Fibroblast of peridontal ligament (primary cell): ENCODE measurements at regions not wholly inside any gene's neighbourhood (a gene's known extent, or its start where the extent isn't known, plus 50 kb on each side); places are given as distances from the start of the nearest gene placed in this dataset.

Source experiments
- DNase-seq: peaks from one replicate; pipeline ENCODE4 v3.0.0-alpha.2; 2010; ENCODE audit errors: extremely low read depth

DNA sequence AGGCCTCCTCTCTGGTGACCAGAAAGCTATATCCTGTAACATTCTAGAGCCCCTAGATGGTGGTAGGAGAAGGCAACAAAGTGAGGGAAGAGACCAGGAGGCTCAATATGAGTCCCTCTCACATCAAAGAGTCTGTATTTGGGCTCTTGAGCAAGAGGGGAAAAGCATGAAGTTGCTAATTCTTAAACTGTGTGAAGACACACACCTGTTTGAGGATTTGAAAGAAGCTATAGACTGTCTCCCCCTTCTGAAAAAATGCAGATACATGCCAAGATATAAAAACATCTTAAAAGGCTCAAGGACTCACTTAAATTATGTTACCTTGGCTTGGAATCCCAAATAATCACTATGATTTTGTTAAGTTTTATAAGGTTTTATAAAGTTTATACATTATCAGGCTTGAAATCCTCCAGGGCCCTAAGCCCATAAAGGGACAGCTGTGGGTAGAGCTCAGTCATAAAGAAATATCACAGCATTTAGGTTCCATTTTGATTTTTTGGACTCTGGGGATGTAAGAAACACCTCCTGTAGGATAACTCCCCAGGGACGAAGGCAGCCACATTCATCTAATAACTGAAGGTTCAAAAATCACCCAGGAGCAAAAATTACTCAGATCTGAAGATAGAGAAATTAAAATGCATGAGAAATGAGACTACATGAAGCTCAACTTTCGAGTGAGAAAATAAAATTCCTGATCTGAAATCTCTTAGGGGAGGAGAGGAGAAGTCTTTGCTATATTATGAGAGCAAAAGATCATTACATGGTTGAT is 136.1 kb upstream of the LGALSL start:
- no peak for DNase-seq

DNA sequence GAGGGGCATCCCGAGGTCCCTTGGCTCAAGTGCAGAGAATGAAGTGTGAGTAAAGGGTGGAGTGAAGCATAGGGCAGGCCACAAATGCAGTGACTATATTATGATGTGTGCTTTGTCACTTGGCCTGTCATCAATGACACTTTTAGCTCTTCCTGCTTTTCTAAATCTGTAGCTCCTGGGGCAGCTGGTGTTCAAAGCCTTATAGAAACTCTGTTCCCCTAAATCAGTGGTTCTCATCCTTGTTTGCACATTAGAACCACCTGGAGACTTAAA is 135.6 kb upstream of the LGALSL start:
- DNase-seq: no peak

GRCh38 chr2:64319896-64320295 is 134.1 kb upstream of the LGALSL start:
- no peak for DNase-seq

DNA sequence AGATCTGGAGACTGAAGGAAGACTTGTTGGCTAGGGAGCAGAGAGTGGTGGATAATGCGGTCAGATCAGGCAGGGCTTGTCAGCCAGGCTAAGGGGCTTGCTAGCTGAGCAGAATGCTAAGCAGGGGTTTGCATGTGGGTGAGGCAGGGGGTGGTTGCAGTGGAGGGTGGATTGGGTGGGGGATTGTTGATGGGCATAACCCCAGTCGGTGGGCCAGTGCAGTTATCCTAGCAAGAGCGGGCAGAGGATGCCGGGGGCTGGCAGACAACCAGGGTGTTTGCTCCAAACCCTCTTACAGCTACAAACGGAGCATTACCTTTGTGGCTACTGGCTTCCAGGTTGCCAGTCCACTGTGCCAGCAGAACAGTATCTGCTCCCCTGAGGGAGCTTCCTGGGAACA is 131.5 kb upstream of the LGALSL start:
- DNase-seq: no peak

GRCh38 chr2:64323197-64323596 is 130.8 kb upstream of the LGALSL start:
- DNase-seq: no peak

DNA sequence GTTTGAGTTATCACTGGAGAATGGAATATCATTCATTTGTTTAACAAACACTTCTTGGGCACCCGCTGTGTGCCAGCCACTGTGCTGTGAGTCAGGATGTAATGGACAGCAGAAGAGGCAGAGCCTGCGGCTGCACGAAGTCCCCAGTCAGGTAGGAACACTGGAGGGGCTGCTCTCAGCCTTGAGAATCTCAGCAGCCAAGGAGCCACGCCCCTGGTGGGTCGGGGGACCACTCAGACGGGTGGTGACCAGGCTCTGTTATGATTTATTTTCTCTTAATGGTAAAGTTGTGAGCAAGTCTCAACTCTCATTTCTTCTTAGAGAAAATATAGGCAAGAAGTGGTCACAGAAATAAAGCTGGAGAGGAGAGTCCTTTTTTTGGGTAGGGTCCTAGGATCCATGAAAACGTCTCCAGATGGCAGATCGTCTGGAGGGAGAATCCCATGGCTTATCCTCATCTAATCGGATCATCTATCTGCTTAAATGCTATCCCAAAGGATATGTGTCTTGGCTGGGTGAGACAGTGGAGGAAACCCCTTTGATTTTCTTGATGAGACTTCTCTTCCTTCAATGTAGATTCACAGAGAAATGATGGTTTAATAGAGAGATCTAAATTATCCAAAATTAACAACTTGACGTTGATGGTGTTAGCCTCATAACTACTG is 129.1 kb upstream of the LGALSL start:
- no peak for DNase-seq

DNA sequence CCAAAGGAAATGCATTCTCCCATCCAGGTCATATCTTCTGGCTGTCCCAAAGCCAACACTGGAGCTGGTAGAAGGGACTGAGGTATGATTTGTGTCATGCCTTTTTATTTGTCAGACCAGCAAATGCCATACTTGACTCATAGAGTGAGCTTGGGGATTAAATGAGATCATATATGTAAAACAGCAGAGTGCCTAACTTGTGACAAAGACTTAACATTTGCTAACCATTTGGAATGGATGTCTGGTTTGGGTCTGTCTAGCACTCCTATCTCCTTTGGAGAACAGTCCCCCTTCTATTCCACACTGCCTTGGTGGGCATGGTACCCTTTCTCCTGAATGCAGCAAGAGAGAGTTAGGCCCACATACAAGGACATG is 128.5 kb upstream of the LGALSL start:
- no peak for DNase-seq

DNA sequence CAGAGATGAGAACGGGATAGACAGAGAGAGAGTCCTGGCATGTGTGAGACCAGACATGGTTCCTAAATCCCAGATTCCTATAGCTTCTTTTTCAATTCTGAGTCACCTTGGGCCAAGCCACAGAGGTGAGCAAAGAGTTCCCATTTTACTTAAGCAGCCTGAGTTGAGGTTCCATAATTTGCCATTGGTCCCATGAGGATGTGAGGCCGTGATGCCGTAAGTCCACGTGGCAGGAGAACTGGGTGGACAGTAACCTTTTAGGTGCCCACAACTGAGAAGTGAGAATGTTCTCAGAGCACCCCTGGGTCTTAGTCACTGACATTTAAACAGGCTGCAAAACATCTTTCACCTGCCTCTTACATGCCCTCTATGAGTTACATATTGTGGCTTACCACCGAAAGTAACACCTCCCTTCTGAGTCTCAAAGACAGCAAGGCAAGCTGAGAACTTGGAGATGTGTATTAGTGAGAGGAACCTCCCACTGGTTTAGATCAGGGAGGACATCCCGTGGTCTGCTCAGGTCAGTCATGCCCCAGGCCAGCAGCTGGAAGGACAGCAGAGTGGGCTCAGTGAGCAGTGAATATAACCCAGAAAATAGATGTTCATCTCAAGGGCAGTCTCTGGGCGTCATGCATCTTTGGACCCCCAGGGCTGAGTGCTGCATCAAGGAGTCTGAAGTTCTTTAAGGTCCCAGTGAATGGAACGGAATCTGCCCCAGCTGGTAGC is 127.9 kb upstream of the LGALSL start:
- DNase-seq: no peak

DNA sequence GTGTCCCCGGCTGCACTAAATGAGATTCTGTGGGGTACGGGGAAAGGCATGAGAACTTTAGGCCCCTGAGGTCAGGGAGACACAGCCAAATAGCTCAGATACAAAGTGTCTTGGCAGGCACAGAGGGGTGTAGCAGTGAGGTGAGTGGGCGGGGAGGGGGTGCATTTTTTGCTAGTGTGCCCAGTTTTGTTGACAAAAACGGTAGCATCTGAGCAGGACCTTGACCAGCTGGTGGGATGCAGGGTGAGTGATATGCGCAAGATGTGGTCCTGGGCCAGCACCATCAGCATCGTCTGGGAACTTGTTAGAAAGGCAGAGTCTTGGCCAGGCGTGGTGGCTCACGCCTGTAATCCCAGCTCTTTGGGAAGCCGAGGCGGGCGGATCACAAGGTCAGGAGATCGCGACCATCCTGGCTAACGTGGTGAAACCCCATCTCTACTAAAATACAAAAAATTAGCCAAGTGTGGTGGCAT is 127.3 kb upstream of the LGALSL start:
- no peak for DNase-seq

DNA sequence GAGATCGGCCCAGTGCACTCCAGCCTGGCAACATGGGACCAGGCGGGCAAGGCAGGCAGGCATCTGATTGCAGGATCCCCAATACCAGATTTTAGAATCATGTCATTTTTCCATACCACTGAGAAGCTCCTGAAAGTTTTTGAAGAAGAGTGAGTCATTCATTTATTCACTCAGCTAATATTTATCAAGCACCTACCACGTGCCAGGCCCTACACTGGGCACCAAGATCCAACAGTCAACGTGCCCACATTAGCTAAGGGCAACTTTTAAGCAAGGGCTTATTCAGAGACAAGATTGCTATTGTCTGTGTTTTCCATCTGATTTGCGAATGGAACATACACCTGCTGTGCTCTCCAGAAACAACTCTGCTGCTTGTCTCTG is 126.8 kb upstream of the LGALSL start:
- no peak for DNase-seq

GRCh38 chr2:64327510-64328414 is 126.2 kb upstream of the LGALSL start:
- peak; percentile 23 for DNase-seq

DNA sequence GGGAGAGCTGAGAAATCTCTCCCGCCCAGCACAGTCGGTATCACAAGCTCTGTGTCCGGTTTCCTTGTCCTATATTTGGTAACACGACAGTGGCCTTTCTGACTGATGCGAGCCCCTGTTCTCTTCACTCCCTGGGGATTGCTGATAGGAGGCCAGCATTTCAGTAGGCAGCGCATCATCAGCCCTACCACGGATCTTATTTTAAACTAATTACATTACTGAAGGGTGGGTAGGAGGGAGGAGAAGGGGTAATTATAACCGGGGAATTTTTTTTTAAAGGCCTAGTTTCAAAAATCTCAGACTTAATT is 125.6 kb upstream of the LGALSL start:
- DNase-seq: no peak

DNA sequence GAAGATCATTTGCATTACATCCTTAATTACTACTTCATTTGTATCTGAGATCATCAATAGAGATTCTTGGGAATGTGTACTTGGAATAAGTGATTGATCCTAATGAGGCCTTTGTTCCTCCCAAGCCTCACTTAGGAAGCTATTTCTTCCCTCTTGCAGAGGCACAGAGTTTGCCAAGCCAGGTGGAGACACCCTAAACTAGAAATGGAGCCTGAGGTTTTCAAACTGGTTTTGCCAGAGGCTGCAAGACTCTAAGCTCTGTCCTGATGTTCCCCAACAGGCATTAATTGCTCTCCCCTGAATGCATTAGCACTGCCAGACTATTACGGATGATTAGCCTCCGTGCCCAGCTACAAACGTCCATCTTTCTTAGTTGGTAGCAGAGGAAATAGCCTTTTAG is 125.2 kb upstream of the LGALSL start:
- DNase-seq: no peak

DNA sequence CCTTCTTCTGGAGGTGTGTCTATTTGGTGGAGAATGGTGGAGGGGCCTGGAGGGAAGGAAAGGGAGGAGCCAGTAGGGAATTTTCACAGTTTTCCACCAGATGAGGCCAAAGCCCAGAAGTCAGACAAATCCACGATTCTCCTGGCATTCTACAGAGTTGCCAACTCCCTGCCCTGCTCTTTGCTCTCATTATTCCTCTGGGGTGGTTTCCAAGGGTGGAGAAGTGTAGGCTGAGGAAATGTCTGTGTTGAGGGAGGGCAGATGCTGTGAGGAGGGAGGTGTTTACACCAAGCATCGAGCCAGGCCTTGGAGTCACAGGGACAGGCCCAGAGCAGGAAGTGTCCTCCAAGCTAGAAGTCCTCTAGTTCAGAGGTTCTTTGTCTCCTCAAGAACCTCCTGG is 124.1 kb upstream of the LGALSL start:
- peak; percentile 44 for DNase-seq

- peak; percentile 95 for DNase-seq
These were observed 123.5 kb upstream of the LGALSL start for GRCh38 chr2:64330281-64331113.

- no peak for DNase-seq
These were observed 122.8 kb upstream of the LGALSL start for GRCh38 chr2:64331114-64331645.

DNA sequence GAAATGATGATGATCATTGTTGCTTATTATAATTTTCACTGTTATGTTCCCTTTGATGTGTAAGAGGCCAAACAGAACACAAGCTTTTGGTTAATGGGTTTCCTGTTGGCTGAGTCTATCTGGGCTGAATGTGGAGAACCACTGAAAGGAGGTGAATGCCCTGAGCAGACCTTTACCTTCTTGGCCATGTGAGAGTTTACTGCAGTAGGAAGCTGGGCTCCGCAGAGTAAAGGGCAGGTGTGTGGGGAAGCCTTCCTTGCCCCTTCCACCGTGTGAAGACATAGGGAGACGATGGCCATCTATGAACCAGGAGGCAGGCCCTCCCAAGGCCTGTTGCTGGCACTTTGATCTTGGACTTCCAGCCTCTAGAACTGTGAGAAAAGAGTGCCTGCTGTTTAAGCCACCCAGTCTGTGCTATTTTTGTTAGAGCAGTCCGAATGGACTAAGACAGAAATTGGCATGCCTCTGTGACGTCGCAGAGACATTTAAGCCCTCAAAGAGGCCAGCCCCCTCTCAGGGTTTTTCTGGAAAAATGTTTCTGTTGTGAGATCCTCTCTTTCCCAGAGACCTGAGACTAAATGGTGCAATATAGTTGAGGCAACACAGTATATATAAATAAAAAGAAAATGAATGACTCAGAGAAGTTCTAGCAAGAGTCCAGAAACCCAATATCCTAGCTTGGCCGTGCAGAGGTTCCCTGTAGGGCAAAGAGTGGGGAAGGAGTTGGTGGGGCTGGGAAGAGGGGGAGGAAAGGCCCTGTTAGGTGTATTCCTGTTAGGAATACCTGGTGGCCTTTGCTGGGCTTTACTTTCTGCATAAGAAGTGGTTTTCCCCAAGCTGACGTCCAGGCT is 121.9 kb upstream of the LGALSL start:
- peak; percentile 41 for DNase-seq

- DNase-seq: no peak
These were observed 117.8 kb upstream of the LGALSL start for GRCh38 chr2:64336171-64336570.

- DNase-seq: no peak
These were observed 116.6 kb upstream of the LGALSL start for GRCh38 chr2:64337314-64337713.

DNA sequence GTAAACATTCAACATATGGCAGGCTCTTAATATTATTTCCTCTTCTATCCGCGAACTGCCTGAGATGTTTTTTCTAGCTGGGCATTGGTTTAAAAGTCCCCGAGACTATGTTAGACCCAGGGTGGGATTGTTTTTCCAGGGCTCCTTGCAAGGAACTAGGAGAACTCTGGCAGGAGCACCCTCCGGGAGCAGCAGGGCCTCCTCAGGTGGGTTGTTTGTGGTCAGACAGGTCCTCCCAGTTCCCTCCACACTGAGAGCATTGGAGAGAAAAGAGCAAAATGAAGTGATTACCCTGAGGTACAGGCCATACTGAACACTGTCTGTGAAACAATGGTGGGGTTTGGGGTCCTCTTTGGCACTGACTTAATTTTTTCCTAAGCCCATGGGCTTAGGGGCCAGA is 115.9 kb upstream of the LGALSL start:
- no peak for DNase-seq
